Keratinocyte (primary cell): ENCODE measurements at regions not wholly inside any gene's neighbourhood (a gene's known extent, or its start where the extent isn't known, plus 50 kb on each side); places are given as distances from the start of the nearest gene placed in this dataset.

Experiments
- DNase-seq: peaks from one replicate; pipeline ENCODE4 v3.0.0-alpha.2; 2011; ENCODE audit warnings: low read depth, missing footprints, low spot score
- FAIRE-seq: peaks from 2 replicates; lab custom pipeline; 2011; peaks lifted over from hg19 to GRCh38; lab: Jason Lieb, UNC
- H2AFZ ChIP-seq: 2 replicates; pipeline ENCODE4 v1.6.0; 2012; ENCODE audit warnings: low read length, control low read depth, inconsistent platforms; ENCODE audit not compliant: control insufficient read depth
- H3K27ac ChIP-seq: 2 replicates; pipeline ENCODE4 v1.5.1; 2011; ENCODE audit warnings: low read length; ENCODE audit not compliant: control insufficient read depth, insufficient read depth
- H3K27me3 ChIP-seq: 3 replicates; pipeline ENCODE4 v1.6.0; 2011; ENCODE audit warnings: low read length; ENCODE audit not compliant: control insufficient read depth, insufficient read depth; ENCODE audit errors: extremely low read depth
- H3K36me3 ChIP-seq, 2 experiments: 2 replicates in 1 of 2; 3 replicates in 1 of 2; pipeline ENCODE4 v1.5.1; 2011; ENCODE audit warnings: low read length in 2 of 2, mild to moderate bottlenecking in 1 of 2; ENCODE audit not compliant: control insufficient read depth in 2 of 2, insufficient read depth in 2 of 2; ENCODE audit errors: extremely low read depth in 1 of 2
- H3K4me1 ChIP-seq: 3 replicates; pipeline ENCODE4 v1.5.1; 2011; ENCODE audit warnings: low read length; ENCODE audit not compliant: control insufficient read depth, insufficient read depth; ENCODE audit errors: extremely low read depth
- H3K4me2 ChIP-seq: 3 replicates; pipeline ENCODE4 v1.6.0; 2011; ENCODE audit warnings: low read depth, low read length; ENCODE audit not compliant: control insufficient read depth, insufficient read depth; ENCODE audit errors: extremely low read depth
- H3K4me3 ChIP-seq, 3 experiments: fragments of 200-600 bp in 1 of 3; sonication (generic) in 1 of 3; 2 replicates in 2 of 3; 3 replicates in 1 of 3; pipeline ENCODE4 v1.5.1; 2011 to 2016; ENCODE audit warnings: low read length in 3 of 3, mild to moderate bottlenecking in 3 of 3, control low read depth in 2 of 3, inconsistent platforms in 1 of 3, low read depth in 1 of 3, mixed read lengths in 1 of 3, mixed run types in 1 of 3, moderate library complexity in 1 of 3; ENCODE audit not compliant: control insufficient read depth in 2 of 3, insufficient read depth in 2 of 3; ENCODE audit errors: extremely low read depth in 1 of 3
- H3K79me2 ChIP-seq: 2 replicates; pipeline ENCODE4 v1.6.0; 2012; ENCODE audit warnings: low read length; ENCODE audit not compliant: control insufficient read depth, insufficient read depth
- H3K9ac ChIP-seq: 3 replicates; pipeline ENCODE4 v1.6.0; 2011; ENCODE audit warnings: low read length; ENCODE audit not compliant: control insufficient read depth, insufficient read depth; ENCODE audit errors: extremely low read depth
- H3K9me1 ChIP-seq: 3 replicates; pipeline ENCODE4 v1.6.0; 2011; ENCODE audit warnings: low read length; ENCODE audit not compliant: control insufficient read depth, insufficient read depth; ENCODE audit errors: extremely low read depth
- H3K9me3 ChIP-seq: 2 replicates; pipeline ENCODE4 v1.5.1; 2012; ENCODE audit warnings: low read depth, low read length; ENCODE audit not compliant: control insufficient read depth
- H4K20me1 ChIP-seq: 3 replicates; pipeline ENCODE4 v1.6.0; 2011; ENCODE audit warnings: low read length; ENCODE audit not compliant: control insufficient read depth, insufficient read depth; ENCODE audit errors: extremely low read depth
- EZH2 ChIP-seq: IDR thresholded peaks from one replicate; pipeline ENCODE4 v1.6.1; 2012; ENCODE audit warnings: inconsistent platforms, mild to moderate bottlenecking, low read length, moderate library complexity
- dilution Hi-C: fragments of 300-500 bp; cut with MboI; formaldehyde crosslinking; loops from one replicate; pipeline ENCODE4 v1.7.0; 2020; ENCODE audit warnings: low sequenced_read_pairs; ENCODE audit not compliant: extremely low pct_ligation_motif_present
- TF ChIP-seq, protein P1 (sequence below), 3 experiments: IDR thresholded peaks in 1 of 3; conservative IDR thresholded peaks in 1 of 3; optimal IDR thresholded peaks in 1 of 3; 2 replicates in 2 of 3; 3 replicates in 1 of 3; pipeline versions ENCODE3 to v1.5.1; 2011; ENCODE audit warnings: low read length in 3 of 3, mild to moderate bottlenecking in 3 of 3, moderate library complexity in 2 of 3, control low read depth in 1 of 3, inconsistent platforms in 1 of 3; ENCODE audit not compliant: insufficient read depth in 2 of 3; ENCODE audit errors: extremely low read depth in 1 of 3

DNA sequence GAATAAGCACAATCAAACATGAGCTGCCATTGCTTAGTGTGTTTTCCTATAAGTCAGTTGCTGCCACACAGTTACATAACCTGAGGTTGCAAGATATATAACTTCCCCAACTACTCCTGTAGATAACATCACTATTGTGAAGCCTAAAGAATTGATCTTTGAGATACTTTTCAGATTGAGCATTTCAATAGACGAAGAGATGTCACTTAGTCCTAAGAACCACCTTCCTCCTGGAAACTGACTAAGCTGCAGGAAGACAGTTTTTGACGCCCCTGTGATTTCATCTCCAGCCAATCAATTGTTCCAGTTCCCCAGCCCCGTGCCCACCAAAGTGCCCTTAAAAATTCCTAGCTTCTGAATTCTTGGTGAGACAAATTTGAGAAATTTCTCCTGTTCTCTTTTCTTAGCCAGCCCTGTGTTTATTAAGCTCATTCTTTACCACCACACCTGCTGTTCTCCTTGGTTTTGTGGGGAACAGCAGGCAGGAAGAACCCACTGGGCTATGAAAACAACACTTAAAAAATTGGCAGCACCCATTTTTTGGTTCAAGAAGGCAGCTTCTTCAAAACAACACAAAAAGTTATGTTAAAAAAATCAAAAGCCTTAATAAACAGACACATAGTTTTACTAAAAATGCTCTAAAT lies 317.1 kb upstream of the PABPC4L start:
- H3K27me3 ChIP-seq = no peaks in the 10 kb centered on the region
- H3K9ac ChIP-seq = no peak overlapping the region
- H3K27ac ChIP-seq = no peak overlapping the region
- TF ChIP-seq EZH2 = no peak
- TF ChIP-seq, protein P1, sequence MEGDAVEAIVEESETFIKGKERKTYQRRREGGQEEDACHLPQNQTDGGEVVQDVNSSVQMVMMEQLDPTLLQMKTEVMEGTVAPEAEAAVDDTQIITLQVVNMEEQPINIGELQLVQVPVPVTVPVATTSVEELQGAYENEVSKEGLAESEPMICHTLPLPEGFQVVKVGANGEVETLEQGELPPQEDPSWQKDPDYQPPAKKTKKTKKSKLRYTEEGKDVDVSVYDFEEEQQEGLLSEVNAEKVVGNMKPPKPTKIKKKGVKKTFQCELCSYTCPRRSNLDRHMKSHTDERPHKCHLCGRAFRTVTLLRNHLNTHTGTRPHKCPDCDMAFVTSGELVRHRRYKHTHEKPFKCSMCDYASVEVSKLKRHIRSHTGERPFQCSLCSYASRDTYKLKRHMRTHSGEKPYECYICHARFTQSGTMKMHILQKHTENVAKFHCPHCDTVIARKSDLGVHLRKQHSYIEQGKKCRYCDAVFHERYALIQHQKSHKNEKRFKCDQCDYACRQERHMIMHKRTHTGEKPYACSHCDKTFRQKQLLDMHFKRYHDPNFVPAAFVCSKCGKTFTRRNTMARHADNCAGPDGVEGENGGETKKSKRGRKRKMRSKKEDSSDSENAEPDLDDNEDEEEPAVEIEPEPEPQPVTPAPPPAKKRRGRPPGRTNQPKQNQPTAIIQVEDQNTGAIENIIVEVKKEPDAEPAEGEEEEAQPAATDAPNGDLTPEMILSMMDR (optimal IDR thresholded peaks at IDR 0.05 in 1 of 3, IDR thresholded peaks at IDR 0.05 in 1 of 3, conservative IDR thresholded peaks at IDR 0.05 in 1 of 3; ENCODE audit: extremely low read depth in 1 of 3, insufficient read depth in 2 of 3, low read length in 3 of 3) = no peak
- DNase-seq (no peak), FAIRE-seq (no peak)
- no peak overlapping the region for H2AFZ ChIP-seq
- no peaks in the 10 kb centered on the region for H3K36me3 ChIP-seq
- dilution Hi-C loops = no loop called here
- no peak overlapping the region for H3K4me3 ChIP-seq
- H3K79me2 ChIP-seq = no peaks in the 10 kb centered on the region
- H3K4me2 ChIP-seq = no peak overlapping the region
- no peaks in the 10 kb centered on the region for H4K20me1 ChIP-seq
- no peaks in the 10 kb centered on the region for H3K4me1 ChIP-seq
- no peaks in the 10 kb centered on the region for H3K9me1 ChIP-seq
- no peaks in the 10 kb centered on the region for H3K9me3 ChIP-seq

DNA sequence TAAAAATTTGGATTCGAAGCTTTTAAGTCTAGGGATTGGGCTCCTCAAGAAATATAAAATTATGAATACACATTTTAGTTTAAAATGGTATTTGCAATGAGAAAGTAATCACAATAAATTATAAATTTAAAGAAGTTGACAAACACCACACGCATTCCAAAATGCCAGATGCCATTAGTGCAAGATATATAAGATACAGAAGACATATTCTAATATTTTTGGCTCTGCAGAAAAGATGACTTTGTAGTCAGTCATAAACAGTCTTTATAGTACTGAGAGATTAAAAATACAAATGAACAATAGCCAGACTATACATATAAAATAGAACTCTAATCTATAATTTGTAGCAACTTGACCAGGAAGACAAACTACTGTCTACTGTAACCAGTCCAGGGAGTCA lies 309.0 kb upstream of the PABPC4L start:
- Histone ChIP-seq H3K4me2 (no peak overlapping the region), H3K9me3 (no peaks in the 10 kb centered on the region), H2AFZ (no peak overlapping the region), H4K20me1 (no peaks in the 10 kb centered on the region), H3K79me2 (no peaks in the 10 kb centered on the region), H3K9me1 (no peaks in the 10 kb centered on the region), H3K36me3 (no peaks in the 10 kb centered on the region), H3K4me3 (no peak overlapping the region), H3K27me3 (no peaks in the 10 kb centered on the region), H3K4me1 (no peaks in the 10 kb centered on the region), H3K9ac (no peak overlapping the region), H3K27ac (no peak overlapping the region)
- no peak for FAIRE-seq
- DNase-seq = no peak
- dilution Hi-C loops = no loop called here
- TF ChIP-seq, protein P1 (optimal IDR thresholded peaks at IDR 0.05 in 1 of 3, IDR thresholded peaks at IDR 0.05 in 1 of 3, conservative IDR thresholded peaks at IDR 0.05 in 1 of 3; ENCODE audit: extremely low read depth in 1 of 3, insufficient read depth in 2 of 3, low read length in 3 of 3) = no peak
- TF ChIP-seq EZH2 = no peak
